OCI-LY1 (cell line): ENCODE measurements at regions not wholly inside any gene's neighbourhood (a gene's known extent, or its start where the extent isn't known, plus 50 kb on each side); places are given as distances from the start of the nearest gene placed in this dataset.

ENCODE experiments used
- CTCF ChIP-seq: fragments of 200-600 bp; sonication (generic), shearing (Covaris generic); IDR thresholded peaks from 2 replicates; pipeline ENCODE4 v1.5.1; 2017; ENCODE audit warnings: mild to moderate bottlenecking, antibody characterized with exemption, low read length, moderate library complexity, mixed read lengths
- EZH2 ChIP-seq: fragments of 200-600 bp; sonication (generic), shearing (Covaris generic); IDR thresholded peaks from 2 replicates; pipeline ENCODE4 v1.8.0; 2017; ENCODE audit warnings: borderline replicate concordance, mixed run types, mild to moderate bottlenecking, antibody characterized with exemption, low read length, moderate library complexity, mixed read lengths

- TF ChIP-seq CTCF (no peak), EZH2 (no peak)
Observed at GRCh38 chr6:10268111-10268510, 146.8 kb downstream of the TFAP2A start.
